Brain microvascular endothelial cell (primary cell): ENCODE measurements at regions not wholly inside any gene's neighbourhood (a gene's known extent, or its start where the extent isn't known, plus 50 kb on each side); places are given as distances from the start of the nearest gene placed in this dataset.

Experiments
- DNase-seq: peaks from one replicate; pipeline ENCODE4 v3.0.0-alpha.2; 2020
- H3K27ac ChIP-seq: fragments of 250-450 bp; sonication (Bioruptor Pico); 2 replicates; pipeline ENCODE4 v1.5.1; 2020; ENCODE audit warnings: mild to moderate bottlenecking, moderate library complexity
- H3K27me3 ChIP-seq: fragments of 250-450 bp; sonication (Bioruptor Pico); replicated peaks from 2 replicates; pipeline ENCODE4 v1.5.1; 2020; ENCODE audit warnings: mild to moderate bottlenecking
- H3K36me3 ChIP-seq: fragments of 250-450 bp; sonication (Bioruptor Pico); replicated peaks from 2 replicates; pipeline ENCODE4 v1.5.1; 2020; ENCODE audit warnings: mild to moderate bottlenecking
- H3K4me3 ChIP-seq: 2 replicates; pipeline ENCODE4 v1.5.1; 2011; ENCODE audit warnings: low read depth, mild to moderate bottlenecking, control low read depth, low read length, moderate library complexity
- in situ Hi-C: cut with HindIII; loops from 2 replicates; pipeline ENCODE4 v1.10.0; 2017; ENCODE audit warnings: low sequenced_read_pairs, low pct_ligation_motif_present
- TF ChIP-seq, protein P1 (sequence below): IDR thresholded peaks from 2 replicates; pipeline ENCODE4 v1.5.1; 2011; ENCODE audit warnings: low read depth, mild to moderate bottlenecking, moderate library complexity, low read length, control low read depth, inconsistent platforms; ENCODE audit errors: missing control alignments

DNA sequence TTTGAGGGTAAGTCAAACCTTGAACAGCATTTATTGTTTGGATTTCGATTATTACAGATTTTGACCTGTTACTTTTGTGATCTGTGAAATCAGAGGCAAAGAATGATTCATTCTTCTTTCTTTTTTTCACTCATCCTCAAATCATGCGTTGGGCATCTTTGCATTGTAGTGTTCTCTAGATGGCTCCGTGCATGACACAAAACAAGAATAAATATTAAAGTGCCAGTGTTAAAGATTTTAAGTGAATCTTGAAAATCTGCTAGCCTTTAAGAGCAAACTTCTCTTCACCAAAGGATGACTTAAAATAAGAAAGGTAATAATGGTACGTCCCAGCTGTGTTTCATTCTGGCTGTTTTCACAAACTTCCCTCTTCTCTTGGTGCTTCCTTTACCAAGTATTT, 361.9 kb upstream of the SMARCA2 start:
- TF ChIP-seq, protein P1, sequence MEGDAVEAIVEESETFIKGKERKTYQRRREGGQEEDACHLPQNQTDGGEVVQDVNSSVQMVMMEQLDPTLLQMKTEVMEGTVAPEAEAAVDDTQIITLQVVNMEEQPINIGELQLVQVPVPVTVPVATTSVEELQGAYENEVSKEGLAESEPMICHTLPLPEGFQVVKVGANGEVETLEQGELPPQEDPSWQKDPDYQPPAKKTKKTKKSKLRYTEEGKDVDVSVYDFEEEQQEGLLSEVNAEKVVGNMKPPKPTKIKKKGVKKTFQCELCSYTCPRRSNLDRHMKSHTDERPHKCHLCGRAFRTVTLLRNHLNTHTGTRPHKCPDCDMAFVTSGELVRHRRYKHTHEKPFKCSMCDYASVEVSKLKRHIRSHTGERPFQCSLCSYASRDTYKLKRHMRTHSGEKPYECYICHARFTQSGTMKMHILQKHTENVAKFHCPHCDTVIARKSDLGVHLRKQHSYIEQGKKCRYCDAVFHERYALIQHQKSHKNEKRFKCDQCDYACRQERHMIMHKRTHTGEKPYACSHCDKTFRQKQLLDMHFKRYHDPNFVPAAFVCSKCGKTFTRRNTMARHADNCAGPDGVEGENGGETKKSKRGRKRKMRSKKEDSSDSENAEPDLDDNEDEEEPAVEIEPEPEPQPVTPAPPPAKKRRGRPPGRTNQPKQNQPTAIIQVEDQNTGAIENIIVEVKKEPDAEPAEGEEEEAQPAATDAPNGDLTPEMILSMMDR, result no peak
- Histone ChIP-seq H3K36me3 (no peaks in the 10 kb centered on the region), H3K27me3 (no peaks in the 10 kb centered on the region), H3K27ac (no peak overlapping the region), H3K4me3 (no peak overlapping the region)
- in situ Hi-C loops, result no loop called here
- DNase-seq, result no peak

DNA sequence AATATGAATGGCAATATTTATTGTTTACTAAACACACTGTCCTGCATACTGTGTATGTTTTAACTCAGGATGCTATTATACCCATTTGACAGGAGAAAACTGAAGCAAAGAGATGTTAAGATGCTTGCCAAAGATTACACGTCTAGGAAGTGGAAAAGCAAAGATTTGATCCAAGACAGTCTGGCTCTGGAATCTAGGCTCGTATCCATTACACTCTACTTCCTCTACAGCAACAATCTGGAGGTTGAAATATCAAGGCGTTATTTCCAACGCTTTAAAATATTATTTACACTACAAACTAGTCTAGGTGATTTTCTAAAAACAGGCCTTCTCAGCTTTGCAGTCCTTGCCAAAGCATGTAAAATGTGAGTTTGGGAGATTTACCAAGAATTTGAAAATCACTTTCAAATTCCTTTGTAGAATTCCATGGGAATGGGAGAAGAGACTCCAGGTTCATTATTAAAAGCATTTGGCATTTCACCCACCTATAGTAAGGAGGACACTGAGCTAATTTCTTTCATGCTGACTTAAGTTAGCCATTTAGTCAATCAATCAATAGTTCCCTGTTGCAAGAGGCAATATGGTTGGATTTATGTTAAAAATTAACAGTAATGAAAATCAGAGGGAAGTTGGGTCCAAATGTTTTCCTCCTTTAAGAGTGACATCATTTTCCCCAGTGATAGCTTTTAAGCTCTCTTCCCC, 356.3 kb upstream of the SMARCA2 start:
- no peak for DNase-seq
- H3K27me3 ChIP-seq, result no peaks in the 10 kb centered on the region
- TF ChIP-seq, protein P1, result no peak
- H3K27ac ChIP-seq, result no peak overlapping the region
- no peaks in the 10 kb centered on the region for H3K36me3 ChIP-seq
- H3K4me3 ChIP-seq, result no peak overlapping the region
- in situ Hi-C loops, result no loop called here

GRCh38 chr9:1659363-1659690, 355.8 kb upstream of the SMARCA2 start:
- Histone ChIP-seq H3K36me3 (no peaks in the 10 kb centered on the region), H3K27me3 (no peaks in the 10 kb centered on the region), H3K27ac (no peak overlapping the region), H3K4me3 (no peak overlapping the region)
- TF ChIP-seq, protein P1, result no peak
- in situ Hi-C loops, result no loop called here
- DNase-seq, result no peak

GRCh38 chr9:1668441-1668840, 346.7 kb upstream of the SMARCA2 start:
- in situ Hi-C loops, result no loop called here
- TF ChIP-seq, protein P1, result no peak
- H3K27me3 ChIP-seq, result no peaks in the 10 kb centered on the region

GRCh38 chr9:1673300-1673699, 341.8 kb upstream of the SMARCA2 start:
- Histone ChIP-seq H3K4me3 (no peak overlapping the region), H3K36me3 (no peaks in the 10 kb centered on the region), H3K27me3 (no peaks in the 10 kb centered on the region), H3K27ac (no peak overlapping the region)
- TF ChIP-seq, protein P1, result no peak
- DNase-seq, result no peak
- in situ Hi-C loops, result no loop called here

More at GRCh38 chr9:1668441-1668840, 346.7 kb upstream of the SMARCA2 start:
- H3K36me3 ChIP-seq, result no peaks in the 10 kb centered on the region
- DNase-seq, result no peak
- no peak overlapping the region for H3K27ac ChIP-seq
- H3K4me3 ChIP-seq, result no peak overlapping the region

DNA sequence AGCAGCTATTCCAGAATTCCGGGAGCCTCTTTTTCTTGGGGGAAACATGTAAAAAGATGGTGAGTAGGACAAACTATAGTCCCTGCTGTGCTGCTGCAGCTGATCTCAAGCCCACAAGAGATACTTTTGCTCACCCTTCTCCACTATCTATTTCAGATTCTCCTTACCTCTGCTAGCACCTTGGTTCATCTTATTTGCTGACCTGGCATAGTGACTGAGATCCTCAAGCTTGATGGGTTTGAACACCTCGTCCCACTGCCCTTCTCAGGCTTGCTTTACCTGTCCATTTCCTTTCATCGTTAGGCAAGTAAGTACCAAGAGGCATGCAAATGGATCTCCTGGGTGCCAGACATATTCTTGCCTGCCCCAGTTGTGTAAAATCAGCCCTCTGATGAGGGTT, 338.4 kb upstream of the SMARCA2 start:
- DNase-seq, result no peak
- TF ChIP-seq, protein P1, result no peak
- Histone ChIP-seq H3K27me3 (no peaks in the 10 kb centered on the region), H3K4me3 (no peak overlapping the region), H3K27ac (no peak overlapping the region), H3K36me3 (no peaks in the 10 kb centered on the region)
- in situ Hi-C loops, result no loop called here
